ENCODE measurements at regions not wholly inside any gene's neighbourhood (a gene's known extent, or its start where the extent isn't known, plus 50 kb on each side); places are given as distances from the start of the nearest gene placed in this dataset.

- no peak for ATAC-seq
- Histone ChIP-seq H3K27me3 (ENCODE audit: insufficient read depth) (no peaks in the 10 kb centered on the region), H4K20me1 (replicated peaks; ENCODE audit: insufficient read depth) (no peaks in the 10 kb centered on the region), H3K4me1 (ENCODE audit: insufficient read depth) (peaks cover 18% of the 10 kb centered on the region), H3K4me2 (no peak overlapping the region), H2AFZ (no peak overlapping the region), H3K9me2 (ENCODE audit: insufficient read depth) (0 out of 2 replicates have a peak, but pooled peaks cover 3% of the 10 kb centered on the region), H3K27ac (ENCODE audit: low read depth) (no peak overlapping the region), H3K4me3 (no peak overlapping the region), H3F3A (replicated peaks; ENCODE audit: low read depth) (no peaks in the 10 kb centered on the region), H3K36me3 (ENCODE audit: insufficient read depth) (no peaks in the 10 kb centered on the region), H3K79me2 (replicated peaks; ENCODE audit: insufficient read depth) (no peaks in the 10 kb centered on the region)
- DNase-seq (ENCODE audit: low spot score): no peak
- Mint-ChIP-seq H3K36me3 (ENCODE audit: low read depth) (no peaks in the 10 kb centered on the region), H3K27ac (no peak overlapping the region), H3K4me3 (no peak overlapping the region), H3K4me1 (peaks cover 16% of the 10 kb centered on the region), H3K27me3 (ENCODE audit: insufficient read depth, low read depth, poor library complexity) (peaks cover 1% of the 10 kb centered on the region), H3K9me3 (no peaks in the 10 kb centered on the region)
- TF ChIP-seq REST (IDR thresholded peaks at IDR 0.05; ENCODE audit: unreplicated experiment) (no peak), NANOG (IDR thresholded peaks at IDR 0.05; ENCODE audit: borderline replicate concordance) (no peak), CTCF (conservative IDR thresholded peaks at IDR 0.05; ENCODE audit: low read depth in 2 of 2) (no peak), ZNF462 (CRISPR knock-in tag; IDR thresholded peaks at IDR 0.05) (no peak), EZH2 (IDR thresholded peaks at IDR 0.05; ENCODE audit: low read depth, unreplicated experiment) (no peak), ETS1 (IDR thresholded peaks at IDR 0.05) (no peak), STAT1 (IDR thresholded peaks at IDR 0.05; ENCODE audit: unreplicated experiment) (no peak), ZNF331 (CRISPR knock-in tag; IDR thresholded peaks at IDR 0.05; ENCODE audit: low read depth) (no peak)
Observed at GRCh38 chr3:107268469-107268868, 108.8 kb upstream of the CCDC54 start.

Data from GM23338 (cell line).